ENCODE measurements at regions not wholly inside any gene's neighbourhood (a gene's known extent, or its start where the extent isn't known, plus 50 kb on each side); places are given as distances from the start of the nearest gene placed in this dataset.

GRCh38 chr9:108615152-108615551 is 240.6 kb downstream of the ACTL7B start:
- no peaks in the 10 kb centered on the region for H3K4me1 Mint-ChIP-seq
- no peak overlapping the region for H3K27ac Mint-ChIP-seq
- no peak for DNase-seq
- no peaks in the 10 kb centered on the region for H3K36me3 Mint-ChIP-seq (ENCODE audit: low read depth)
- peaks cover 12% of the 10 kb centered on the region for H3K9me3 Mint-ChIP-seq
- peaks cover 2% of the 10 kb centered on the region for H3K27me3 Mint-ChIP-seq
- no peak for ATAC-seq
- no peak overlapping the region for H3K4me3 Mint-ChIP-seq

DNA sequence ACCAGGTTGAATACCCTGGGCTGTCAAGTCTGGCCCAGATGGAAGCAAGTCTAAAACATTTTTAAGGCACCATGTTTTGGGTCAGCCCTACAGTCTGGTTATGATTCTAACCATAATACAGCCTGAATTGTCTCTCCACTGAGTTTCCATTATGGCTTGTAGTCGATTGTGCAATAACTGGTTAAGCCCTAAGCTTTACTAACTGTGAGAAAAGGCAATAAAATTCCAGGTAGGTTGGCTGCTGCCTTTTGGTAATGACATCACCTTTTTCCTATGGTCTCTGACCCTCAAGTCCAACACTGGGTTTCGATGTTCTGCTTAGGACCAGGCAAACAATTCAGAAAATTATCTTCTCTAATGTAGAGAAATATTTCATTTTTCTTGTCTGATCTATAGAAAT is 243.3 kb downstream of the ACTL7B start:
- Mint-ChIP-seq H3K4me1 (no peaks in the 10 kb centered on the region), H3K4me3 (no peak overlapping the region), H3K27me3 (peaks cover 2% of the 10 kb centered on the region), H3K9me3 (peaks cover 8% of the 10 kb centered on the region), H3K36me3 (ENCODE audit: low read depth) (no peaks in the 10 kb centered on the region), H3K27ac (no peak overlapping the region)
- ATAC-seq, result no peak
- DNase-seq, result no peak

DNA sequence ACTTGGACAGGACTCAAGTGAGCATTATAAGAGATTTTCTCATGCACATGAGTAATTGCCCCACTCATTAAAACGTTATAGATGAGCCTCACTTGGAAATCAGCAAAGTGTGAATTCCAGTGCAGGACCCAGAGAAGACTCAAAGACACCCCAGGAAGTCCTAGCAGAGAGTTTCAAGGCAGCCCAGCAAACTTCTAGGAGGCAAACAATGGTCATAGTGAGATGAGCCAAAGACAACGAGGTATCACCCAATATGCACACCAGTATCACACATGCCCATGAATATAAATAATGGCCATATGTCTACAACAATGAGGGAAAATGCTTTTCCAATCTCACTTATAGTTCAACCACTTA is 245.9 kb downstream of the ACTL7B start:
- ATAC-seq, result no peak
- Mint-ChIP-seq H3K27ac (no peak overlapping the region), H3K36me3 (ENCODE audit: low read depth) (no peaks in the 10 kb centered on the region), H3K4me3 (no peak overlapping the region), H3K9me3 (no peaks in the 10 kb centered on the region), H3K27me3 (peaks cover 2% of the 10 kb centered on the region), H3K4me1 (no peaks in the 10 kb centered on the region)
- DNase-seq, result no peak

DNA sequence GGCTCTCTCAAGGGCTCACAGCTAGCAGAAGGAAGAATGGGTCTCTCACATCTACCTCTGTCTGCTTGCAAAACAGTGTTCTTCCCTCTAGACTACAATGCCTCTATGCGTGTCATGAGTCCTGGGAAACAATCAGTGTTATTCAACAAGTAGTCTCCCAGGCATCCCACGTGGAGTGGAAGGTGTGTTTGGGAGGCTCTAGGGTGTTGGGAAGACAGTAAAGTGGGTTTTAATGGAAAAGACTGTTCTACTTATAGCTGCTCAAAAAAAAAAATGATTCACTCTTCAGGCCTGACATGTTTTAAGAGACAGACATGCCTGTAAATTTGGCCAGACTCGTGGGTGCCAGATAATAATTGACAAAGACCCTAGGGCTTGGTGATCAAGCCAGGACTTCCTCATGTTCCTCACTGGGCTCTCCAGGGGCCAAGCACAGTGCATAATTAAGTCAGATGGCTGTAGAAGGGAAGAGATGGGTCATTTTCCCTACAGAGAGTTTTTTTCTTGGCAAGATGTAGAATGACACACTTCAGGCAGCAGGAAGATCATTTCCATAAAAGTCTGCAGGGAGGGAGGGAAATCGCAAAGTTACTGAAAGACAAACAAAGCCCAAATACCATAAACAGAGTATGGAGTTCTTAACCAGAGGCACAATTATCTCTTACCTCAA is 246.4 kb downstream of the ACTL7B start:
- ATAC-seq (no peak), DNase-seq (no peak)
- Mint-ChIP-seq H3K4me1 (no peaks in the 10 kb centered on the region), H3K9me3 (no peaks in the 10 kb centered on the region), H3K27me3 (peaks cover under 1% of the 10 kb centered on the region), H3K4me3 (no peak overlapping the region), H3K36me3 (ENCODE audit: low read depth) (no peaks in the 10 kb centered on the region), H3K27ac (no peak overlapping the region)

GRCh38 chr9:108607607-108608006 is 248.2 kb downstream of the ACTL7B start:
- H3K9me3 Mint-ChIP-seq, result no peaks in the 10 kb centered on the region
- no peaks in the 10 kb centered on the region for H3K27me3 Mint-ChIP-seq
- no peak overlapping the region for H3K4me3 Mint-ChIP-seq
- H3K27ac Mint-ChIP-seq, result no peak overlapping the region
- DNase-seq (no peak), ATAC-seq (no peak)
- no peaks in the 10 kb centered on the region for H3K36me3 Mint-ChIP-seq (ENCODE audit: low read depth)
- H3K4me1 Mint-ChIP-seq, result no peaks in the 10 kb centered on the region

GRCh38 chr9:108606401-108606800 is 249.4 kb downstream of the ACTL7B start:
- no peaks in the 10 kb centered on the region for H3K27me3 Mint-ChIP-seq

DNA sequence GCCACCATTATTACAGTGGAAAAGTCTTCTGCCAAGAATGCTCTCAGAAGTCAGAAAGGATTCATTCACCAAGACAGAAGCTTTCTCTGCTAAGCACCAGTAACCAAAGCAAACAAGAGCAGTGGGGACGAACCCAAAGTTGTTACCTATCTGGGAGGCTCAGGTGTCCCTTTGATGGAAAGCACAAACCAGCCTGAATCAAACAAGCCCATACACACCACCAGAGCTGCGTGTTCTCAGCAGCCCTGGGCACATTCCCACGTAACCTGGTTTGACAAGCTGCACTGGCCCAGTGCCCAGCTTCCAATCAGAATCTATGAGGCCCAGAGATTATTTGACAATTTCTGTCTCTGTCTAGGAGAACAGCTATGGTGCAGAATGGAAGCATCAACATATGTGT is 252.6 kb downstream of the ACTL7B start:
- no peak overlapping the region for H3K4me3 Mint-ChIP-seq
- no peaks in the 10 kb centered on the region for H3K4me1 Mint-ChIP-seq
- DNase-seq, result no peak
- H3K9me3 Mint-ChIP-seq, result no peaks in the 10 kb centered on the region
- H3K36me3 Mint-ChIP-seq (ENCODE audit: low read depth), result no peaks in the 10 kb centered on the region
- no peak for ATAC-seq
- H3K27ac Mint-ChIP-seq, result no peak overlapping the region
- no peaks in the 10 kb centered on the region for H3K27me3 Mint-ChIP-seq

More at GRCh38 chr9:108606401-108606800, 249.4 kb downstream of the ACTL7B start:
- ATAC-seq (no peak), DNase-seq (no peak)
- Mint-ChIP-seq H3K4me1 (no peaks in the 10 kb centered on the region), H3K27ac (no peak overlapping the region), H3K9me3 (no peaks in the 10 kb centered on the region), H3K4me3 (no peak overlapping the region), H3K36me3 (ENCODE audit: low read depth) (no peaks in the 10 kb centered on the region)

- no peak overlapping the region for H3K27ac Mint-ChIP-seq
- ATAC-seq (no peak), DNase-seq (no peak)
- H3K36me3 Mint-ChIP-seq (ENCODE audit: low read depth), result no peaks in the 10 kb centered on the region
- no peaks in the 10 kb centered on the region for H3K4me1 Mint-ChIP-seq
- H3K9me3 Mint-ChIP-seq, result no peaks in the 10 kb centered on the region
- H3K27me3 Mint-ChIP-seq, result no peaks in the 10 kb centered on the region
- H3K4me3 Mint-ChIP-seq, result no peak overlapping the region
These were observed 254.9 kb downstream of the ACTL7B start for GRCh38 chr9:108600896-108601295.

DNA sequence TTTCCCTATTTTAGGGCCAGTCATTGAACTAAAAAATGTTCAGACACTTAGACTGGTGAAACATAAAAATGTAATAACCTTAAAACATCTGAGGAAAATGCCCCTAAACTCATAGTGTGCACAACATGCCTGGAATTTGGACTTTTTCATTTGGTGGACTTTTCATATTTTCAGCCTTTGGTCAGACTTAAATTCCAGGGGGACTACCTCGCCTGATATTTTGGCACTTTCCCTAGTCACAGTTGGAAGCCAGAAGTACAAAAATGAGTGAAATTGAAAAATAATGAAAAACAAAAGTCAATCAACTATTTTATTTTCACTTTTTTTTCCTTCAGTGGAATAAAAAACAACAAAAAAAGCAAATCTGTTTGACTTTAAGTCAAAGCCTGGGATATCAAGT is 256.2 kb downstream of the ACTL7B start:
- Mint-ChIP-seq H3K27me3 (no peaks in the 10 kb centered on the region), H3K4me1 (no peaks in the 10 kb centered on the region), H3K36me3 (ENCODE audit: low read depth) (no peaks in the 10 kb centered on the region), H3K4me3 (no peak overlapping the region), H3K9me3 (no peaks in the 10 kb centered on the region), H3K27ac (no peak overlapping the region)
- ATAC-seq (no peak), DNase-seq (no peak)

- H3K4me3 Mint-ChIP-seq, result no peak overlapping the region
- no peaks in the 10 kb centered on the region for H3K27me3 Mint-ChIP-seq
- no peaks in the 10 kb centered on the region for H3K9me3 Mint-ChIP-seq
- no peaks in the 10 kb centered on the region for H3K36me3 Mint-ChIP-seq (ENCODE audit: low read depth)
- DNase-seq (no peak), ATAC-seq (no peak)
- no peak overlapping the region for H3K27ac Mint-ChIP-seq
- no peaks in the 10 kb centered on the region for H3K4me1 Mint-ChIP-seq
These were observed 264.7 kb downstream of the ACTL7B start for GRCh38 chr9:108591121-108591520.

DNA sequence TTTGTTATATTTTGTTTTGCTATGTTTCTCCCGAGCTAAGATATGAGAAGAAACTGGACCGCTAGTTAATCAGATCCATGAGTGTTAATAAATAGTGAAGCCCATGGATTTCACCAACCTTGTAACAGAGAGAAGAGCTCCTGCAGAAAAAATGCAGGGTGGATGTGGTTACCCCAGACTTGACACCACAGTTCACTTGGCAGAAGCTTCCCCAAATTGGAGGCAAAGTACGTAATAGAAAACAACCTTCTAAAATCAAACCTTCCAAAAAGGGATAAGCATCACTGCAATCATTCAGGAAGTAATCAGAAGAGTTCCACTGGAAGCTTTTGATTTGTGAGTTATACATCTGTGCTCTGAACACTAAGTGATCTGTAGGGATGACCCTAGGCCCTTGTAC is 267.5 kb downstream of the ACTL7B start:
- Mint-ChIP-seq H3K27me3 (no peaks in the 10 kb centered on the region), H3K4me1 (no peaks in the 10 kb centered on the region), H3K36me3 (ENCODE audit: low read depth) (no peaks in the 10 kb centered on the region), H3K9me3 (no peaks in the 10 kb centered on the region), H3K27ac (no peak overlapping the region), H3K4me3 (no peak overlapping the region)
- no peak for DNase-seq
- ATAC-seq, result no peak

DNA sequence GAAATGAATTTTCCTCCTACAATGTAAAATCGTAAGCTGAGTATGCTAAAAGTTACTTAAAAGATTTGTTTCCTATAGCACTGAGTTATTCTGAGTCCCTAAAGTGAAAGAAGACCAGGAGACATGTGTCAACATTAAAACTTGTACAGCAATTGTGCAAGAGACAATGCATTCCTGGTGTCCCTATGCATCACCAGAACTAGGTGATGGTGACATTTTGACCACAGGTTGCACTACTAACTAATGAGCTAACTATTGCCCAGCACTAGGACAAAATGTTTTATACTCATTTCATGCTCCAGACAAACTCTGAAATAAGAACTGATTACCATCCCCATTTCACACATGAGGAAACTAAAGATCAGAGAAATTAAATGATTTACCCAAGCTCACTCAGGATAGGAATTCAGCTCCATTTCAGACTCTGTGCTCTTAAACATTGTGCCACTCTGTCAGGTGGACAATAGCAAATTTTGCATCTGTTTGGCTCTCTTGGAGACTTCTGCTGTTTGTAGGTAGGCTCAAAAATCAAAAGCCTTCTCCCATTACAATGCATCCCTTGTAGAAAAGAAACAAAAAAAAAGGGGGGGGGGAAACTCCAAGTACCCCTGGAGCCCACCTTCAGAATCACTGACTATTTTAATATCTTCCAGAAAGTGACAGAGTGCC is 269.2 kb downstream of the ACTL7B start:
- Mint-ChIP-seq H3K36me3 (ENCODE audit: low read depth) (no peaks in the 10 kb centered on the region), H3K27me3 (no peaks in the 10 kb centered on the region), H3K4me3 (no peak overlapping the region), H3K9me3 (no peaks in the 10 kb centered on the region), H3K27ac (no peak overlapping the region), H3K4me1 (no peaks in the 10 kb centered on the region)
- DNase-seq (no peak), ATAC-seq (no peak)

DNA sequence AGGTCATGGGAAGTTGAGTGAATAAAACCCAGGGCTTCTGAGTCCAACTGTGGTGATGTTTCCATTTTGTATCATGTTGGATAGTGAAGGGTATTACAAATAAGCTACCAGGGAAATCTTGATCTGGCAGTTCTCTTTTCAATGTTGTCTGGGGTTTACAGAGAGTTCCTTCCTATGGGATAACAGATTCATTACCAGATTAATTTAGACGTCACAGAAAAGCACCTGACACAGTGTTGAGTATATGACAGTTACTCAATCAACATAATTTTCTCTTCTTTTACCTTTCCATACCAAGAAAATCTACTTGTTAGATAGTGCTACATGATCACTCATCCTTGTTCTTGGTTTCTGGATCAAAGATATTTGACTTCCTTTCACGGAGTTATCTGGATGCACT is 270.9 kb downstream of the ACTL7B start:
- ATAC-seq, result no peak

GRCh38 chr9:108582726-108583125 is 273.1 kb downstream of the ACTL7B start:
- Mint-ChIP-seq H3K9me3 (peaks cover 3% of the 10 kb centered on the region), H3K4me1 (no peaks in the 10 kb centered on the region), H3K27me3 (no peaks in the 10 kb centered on the region), H3K27ac (no peak overlapping the region), H3K4me3 (no peak overlapping the region), H3K36me3 (ENCODE audit: low read depth) (no peaks in the 10 kb centered on the region)
- ATAC-seq (no peak), DNase-seq (no peak)

More for the DNA sequence above, 270.9 kb downstream of the ACTL7B start:
- Mint-ChIP-seq H3K9me3 (peaks cover 3% of the 10 kb centered on the region), H3K36me3 (ENCODE audit: low read depth) (no peaks in the 10 kb centered on the region), H3K27me3 (no peaks in the 10 kb centered on the region), H3K4me1 (no peaks in the 10 kb centered on the region), H3K4me3 (no peak overlapping the region), H3K27ac (no peak overlapping the region)
- no peak for DNase-seq

- Mint-ChIP-seq H3K4me1 (no peaks in the 10 kb centered on the region), H3K36me3 (ENCODE audit: low read depth) (no peaks in the 10 kb centered on the region), H3K9me3 (peaks cover 3% of the 10 kb centered on the region), H3K4me3 (no peak overlapping the region), H3K27me3 (no peaks in the 10 kb centered on the region), H3K27ac (no peak overlapping the region)
- no peak for DNase-seq
- no peak for ATAC-seq
These were observed 275.9 kb downstream of the ACTL7B start for GRCh38 chr9:108579757-108580439.
